Peyer's patch (tissue), 4 donors: ENCODE measurements at regions not wholly inside any gene's neighbourhood (a gene's known extent, or its start where the extent isn't known, plus 50 kb on each side); places are given as distances from the start of the nearest gene placed in this dataset.

Source experiments
- DNase-seq, 3 donors: peaks; one replicate each; pipeline ENCODE4 v3.0.0-alpha.2; 2017 to 2019
- H3K27ac ChIP-seq, 4 donors: fragments of 200-600 bp; sonication (generic); one replicate each; pipeline ENCODE4 v1.5.1; 2016 to 2019
- H3K27me3 ChIP-seq, 2 donors: fragments of 200-600 bp; sonication (generic); one replicate each; pipeline ENCODE4 v1.5.1; 2019
- H3K36me3 ChIP-seq, 3 donors: fragments of 200-600 bp; sonication (generic); one replicate each; pipeline ENCODE4 v1.5.1; 2016 to 2019
- H3K4me1 ChIP-seq, 4 donors: fragments of 200-600 bp; sonication (generic); one replicate each; pipeline ENCODE4 v1.5.1; 2016 to 2019
- H3K4me3 ChIP-seq, 4 donors: fragments of 200-600 bp; sonication (generic); 1 replicate in 3 of 4; 2 replicates in 1 of 4; pipeline ENCODE4 v1.5.1; 2016 to 2019; ENCODE audit warnings: mild to moderate bottlenecking in 1 of 4
- H3K9me3 ChIP-seq, 4 donors: fragments of 200-600 bp; sonication (generic); one replicate each; pipeline ENCODE4 v1.5.1; 2016 to 2019; ENCODE audit warnings: mild to moderate bottlenecking in 1 of 4
- CTCF ChIP-seq, 6 experiments: fragments of 450-650 bp in 4 of 6; fragments of 200-600 bp in 2 of 6; sonication (generic) in 1 of 6; IDR thresholded peaks; one replicate each; pipeline ENCODE4 v1.5.1; 2017 to 2019; ENCODE audit warnings: antibody characterized with exemption in 6 of 6, mild to moderate bottlenecking in 3 of 6, moderate library complexity in 1 of 6
- POLR2A ChIP-seq, 2 donors: fragments of 450-650 bp; IDR thresholded peaks; one replicate each; pipeline ENCODE4 v1.5.1; 2017; ENCODE audit warnings: antibody characterized with exemption in 2 of 2, mild to moderate bottlenecking in 2 of 2, moderate library complexity in 2 of 2

GRCh38 chr10:78714225-78714624 is 354.5 kb upstream of the ZMIZ1 start:
- Histone ChIP-seq H3K9me3 (no peaks in the 10 kb centered on the region), H3K27me3 (no peaks in the 10 kb centered on the region), H3K4me3 (no peak overlapping the region), H3K4me1 (no peaks in the 10 kb centered on the region), H3K27ac (no peak overlapping the region), H3K36me3 (no peaks in the 10 kb centered on the region)
- TF ChIP-seq POLR2A (IDR thresholded peaks at IDR 0.05) (no peak), CTCF (IDR thresholded peaks at IDR 0.05) (no peak)
- DNase-seq = no peak

- no peak overlapping the region for H3K27ac ChIP-seq
- H3K36me3 ChIP-seq = no peaks in the 10 kb centered on the region
- no peak overlapping the region for H3K4me3 ChIP-seq
- TF ChIP-seq CTCF (IDR thresholded peaks at IDR 0.05) = no peak
- no peaks in the 10 kb centered on the region for H3K4me1 ChIP-seq
- H3K27me3 ChIP-seq = no peaks in the 10 kb centered on the region
- no peaks in the 10 kb centered on the region for H3K9me3 ChIP-seq
- DNase-seq = no peak
Measured at GRCh38 chr10:78715435-78715834, 353.3 kb upstream of the ZMIZ1 start.

GRCh38 chr10:78716043-78716660 is 352.6 kb upstream of the ZMIZ1 start:
- H3K36me3 ChIP-seq = no peaks in the 10 kb centered on the region
- H3K4me3 ChIP-seq = no peak overlapping the region
- TF ChIP-seq POLR2A (IDR thresholded peaks at IDR 0.05) = no peak
- no peak for TF ChIP-seq CTCF (IDR thresholded peaks at IDR 0.05)
- DNase-seq = no peak
- no peak overlapping the region for H3K27ac ChIP-seq
- no peaks in the 10 kb centered on the region for H3K4me1 ChIP-seq
- no peaks in the 10 kb centered on the region for H3K27me3 ChIP-seq
- H3K9me3 ChIP-seq = no peaks in the 10 kb centered on the region

GRCh38 chr10:78717200-78717599 is 351.6 kb upstream of the ZMIZ1 start:
- TF ChIP-seq CTCF (IDR thresholded peaks at IDR 0.05) (no peak), POLR2A (IDR thresholded peaks at IDR 0.05) (no peak)
- no peaks in the 10 kb centered on the region for H3K36me3 ChIP-seq
- H3K27me3 ChIP-seq = no peaks in the 10 kb centered on the region
- no peaks in the 10 kb centered on the region for H3K4me1 ChIP-seq
- peak overlapping the region in 1 of 4 donors; percentile 9 for H3K27ac ChIP-seq
- no peaks in the 10 kb centered on the region for H3K9me3 ChIP-seq
- no peak for DNase-seq
- H3K4me3 ChIP-seq = no peak overlapping the region

- Histone ChIP-seq H3K9me3 (no peaks in the 10 kb centered on the region), H3K27ac (peak overlapping the region in 1 of 4 donors; percentile 9)
Measured at GRCh38 chr10:78718032-78718572, 350.7 kb upstream of the ZMIZ1 start.

More at GRCh38 chr10:78718032-78718572, 350.7 kb upstream of the ZMIZ1 start:
- Histone ChIP-seq H3K36me3 (no peaks in the 10 kb centered on the region), H3K4me1 (no peaks in the 10 kb centered on the region), H3K27me3 (no peaks in the 10 kb centered on the region), H3K4me3 (no peak overlapping the region)
- DNase-seq = no peak
- TF ChIP-seq POLR2A (IDR thresholded peaks at IDR 0.05) (no peak), CTCF (IDR thresholded peaks at IDR 0.05) (no peak)
